ENCODE measurements at regions not wholly inside any gene's neighbourhood (a gene's known extent, or its start where the extent isn't known, plus 50 kb on each side); places are given as distances from the start of the nearest gene placed in this dataset.

- TF ChIP-seq SUZ12 (IDR thresholded peaks at IDR 0.05; ENCODE audit: extremely low read depth, insufficient read depth, insufficient read length), result no peak
- no peak for TF ChIP-seq YY1 (IDR thresholded peaks at IDR 0.05; ENCODE audit: insufficient read depth, insufficient read length)
These were observed 114.1 kb upstream of the NCKAP5 start for GRCh38 chr2:133682347-133682746.
